ENCODE measurements at regions not wholly inside any gene's neighbourhood (a gene's known extent, or its start where the extent isn't known, plus 50 kb on each side); places are given as distances from the start of the nearest gene placed in this dataset.

DNA sequence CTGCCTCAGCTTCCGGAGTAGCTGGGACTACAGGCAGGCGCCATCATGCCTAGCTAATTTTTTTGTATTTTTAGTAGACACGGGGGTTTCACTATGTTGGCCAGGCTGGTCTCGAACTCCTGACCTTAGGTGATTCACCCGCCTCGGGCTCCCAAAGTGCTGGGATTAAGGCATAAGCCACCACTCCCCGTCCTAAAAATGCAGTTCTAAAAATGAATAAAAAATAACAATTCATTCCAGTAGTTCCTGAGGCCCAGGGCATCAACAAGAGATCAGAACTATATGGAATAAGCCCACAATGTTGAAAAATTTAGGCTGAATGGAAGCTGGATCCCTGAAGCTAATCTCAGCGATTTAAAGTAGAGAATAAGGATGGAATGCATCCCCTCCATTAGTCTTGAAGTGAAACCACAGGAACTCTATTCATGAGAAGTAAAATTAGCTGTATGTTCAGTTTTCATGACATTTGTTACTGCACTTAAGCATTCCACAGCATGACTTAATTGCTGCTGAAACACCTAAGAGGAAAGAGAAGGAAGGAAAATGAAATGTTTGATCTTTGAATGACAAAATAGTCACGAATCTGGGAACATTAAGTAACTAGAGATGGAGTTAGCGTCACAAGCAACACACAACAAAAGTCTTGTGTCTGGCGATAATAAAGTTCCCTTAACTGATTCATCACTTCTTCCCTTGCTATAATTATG is 80.4 kb upstream of the RIPOR2 start:
- DNase-seq, result peak in 2 of 3 donors; percentile 55 to 65
- Histone ChIP-seq H3K27ac (ENCODE audit: insufficient read depth in 1 of 2, low read depth in 1 of 2, low read length in 2 of 2, poor library complexity in 1 of 2, severe bottlenecking in 2 of 2) (peak overlapping the region; percentile 73 to 77), H3K9me3 (ENCODE audit: control extremely low read depth in 1 of 5, control insufficient read depth in 4 of 5, insufficient read depth in 2 of 5, low read depth in 1 of 5, low read length in 4 of 5) (no peaks in the 10 kb centered on the region), H3K27me3 (replicated peaks in 2 of 5; ENCODE audit: control insufficient read depth in 4 of 5, insufficient read depth in 5 of 5, low read length in 4 of 5) (no peaks in the 10 kb centered on the region), H3K36me3 (ENCODE audit: control insufficient read depth in 4 of 4, insufficient read depth in 4 of 4, low read length in 3 of 4) (peaks cover 2 to 18% (median 6%) of the 10 kb centered on the region in 4 experiments), H3K4me1 (ENCODE audit: control extremely low read depth in 1 of 4, control insufficient read depth in 4 of 4, insufficient read depth in 4 of 4, low read length in 3 of 4) (peaks cover 18 to 56% (median 22%) of the 10 kb centered on the region in 4 experiments), H3K4me3 (ENCODE audit: control insufficient read depth in 1 of 7, extremely low read depth in 1 of 7, insufficient read depth in 4 of 7, low read depth in 2 of 7, low read length in 6 of 7) (peak overlapping the region in 2 of 7 experiments; percentile 11 to 27)
- WGBS (ENCODE audit: insufficient coverage), result 79% methylated on average over 6 of the region's 11 CpGs
- ChIA-PET CTCF (interaction anchor here (0.7 to 4.3 kb wide), 8 partner anchors 9 to 159 kb away, joined by 3 to 27 read pairs (median 5); no protein-coding TSS in a partner anchor), POLR2A (no interaction called here)

DNA sequence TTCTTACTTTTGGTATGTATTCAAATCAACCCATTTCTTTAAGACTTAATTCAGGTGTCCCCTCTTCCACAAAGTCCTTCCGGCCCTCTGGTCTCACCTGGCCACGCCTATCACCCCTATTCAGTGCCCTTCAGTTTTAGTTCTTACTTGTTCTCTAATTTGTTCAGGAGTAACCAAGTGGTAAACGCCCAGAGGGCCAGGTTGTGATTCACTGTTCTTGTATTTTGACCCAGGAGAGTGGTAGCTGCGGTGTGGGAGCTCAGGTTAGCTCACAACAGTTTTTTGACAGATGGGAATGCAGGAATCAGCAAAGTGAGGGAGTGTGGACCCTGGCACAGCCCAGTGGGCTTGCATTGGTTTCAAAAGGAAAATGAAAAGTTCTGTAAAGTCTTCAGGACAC is 81.7 kb upstream of the RIPOR2 start:
- Histone ChIP-seq H3K4me1 (ENCODE audit: control extremely low read depth in 1 of 4, control insufficient read depth in 4 of 4, insufficient read depth in 4 of 4, low read length in 3 of 4) (peaks cover 18 to 53% (median 22%) of the 10 kb centered on the region in 4 experiments), H3K9me3 (ENCODE audit: control extremely low read depth in 1 of 5, control insufficient read depth in 4 of 5, insufficient read depth in 2 of 5, low read depth in 1 of 5, low read length in 4 of 5) (no peaks in the 10 kb centered on the region), H3K4me3 (ENCODE audit: control insufficient read depth in 1 of 7, extremely low read depth in 1 of 7, insufficient read depth in 4 of 7, low read depth in 2 of 7, low read length in 6 of 7) (no peak overlapping the region), H3K27ac (ENCODE audit: insufficient read depth in 1 of 2, low read depth in 1 of 2, low read length in 2 of 2, poor library complexity in 1 of 2, severe bottlenecking in 2 of 2) (peak overlapping the region in 1 of 2 experiments; percentile 50), H3K36me3 (ENCODE audit: control insufficient read depth in 4 of 4, insufficient read depth in 4 of 4, low read length in 3 of 4) (peaks cover 3 to 18% (median 5%) of the 10 kb centered on the region in 4 experiments), H3K27me3 (replicated peaks in 2 of 5; ENCODE audit: control insufficient read depth in 4 of 5, insufficient read depth in 5 of 5, low read length in 4 of 5) (no peaks in the 10 kb centered on the region)
- ChIA-PET CTCF (interaction anchor here (0.5 to 5.5 kb wide), 29 partner anchors 8 to 220 kb away, joined by 3 to 51 read pairs (median 5); no protein-coding TSS in a partner anchor), POLR2A (interaction anchor here (1.1 kb wide), 1 partner anchor 15 kb away, joined by 3 read pairs; no protein-coding TSS in a partner anchor)
- WGBS (ENCODE audit: insufficient coverage), result 88% methylated on average over 4 of the region's 4 CpGs
- no peak for DNase-seq

DNA sequence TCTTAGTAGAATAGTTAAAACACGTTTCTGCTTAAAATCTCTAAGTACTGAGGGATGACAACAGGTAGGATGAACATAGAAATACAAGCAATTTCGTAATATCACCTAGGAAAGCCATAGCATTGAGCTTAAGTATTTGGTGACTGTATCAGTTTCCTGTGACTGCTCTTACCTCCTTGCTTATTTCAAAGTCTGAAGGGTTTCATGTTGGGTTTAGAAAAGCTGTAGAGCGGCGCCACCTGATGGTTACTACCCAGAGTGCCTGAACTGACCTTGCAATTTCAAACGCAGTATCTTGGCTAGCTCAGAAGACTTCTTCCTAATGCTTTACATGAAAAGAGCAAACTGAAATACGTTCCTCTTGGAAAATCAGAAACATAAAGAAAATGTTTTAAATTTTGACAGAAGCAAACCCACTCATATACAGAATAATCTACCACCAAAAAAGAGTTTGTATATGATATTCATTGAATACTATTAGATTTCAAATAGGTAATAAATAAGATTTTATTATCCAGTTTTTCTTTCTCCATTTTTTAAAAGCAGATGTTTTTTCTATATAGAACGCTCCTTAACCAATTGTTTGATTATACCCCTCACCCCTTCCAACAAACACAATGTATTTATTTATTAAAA is 82.3 kb upstream of the RIPOR2 start:
- peaks cover 18 to 47% (median 22%) of the 10 kb centered on the region in 4 experiments for H3K4me1 ChIP-seq (ENCODE audit: control extremely low read depth in 1 of 4, control insufficient read depth in 4 of 4, insufficient read depth in 4 of 4, low read length in 3 of 4)
- no peaks in the 10 kb centered on the region for H3K27me3 ChIP-seq (replicated peaks in 2 of 5; ENCODE audit: control insufficient read depth in 4 of 5, insufficient read depth in 5 of 5, low read length in 4 of 5)
- CTCF ChIA-PET, result interaction anchor here (0.5 to 5.5 kb wide), 34 partner anchors 8 to 221 kb away, joined by 3 to 51 read pairs (median 4); no protein-coding TSS in a partner anchor
- H3K9me3 ChIP-seq (ENCODE audit: control extremely low read depth in 1 of 5, control insufficient read depth in 4 of 5, insufficient read depth in 2 of 5, low read depth in 1 of 5, low read length in 4 of 5), result no peaks in the 10 kb centered on the region
- 53% methylated on average over 5 of the region's 7 CpGs for WGBS (ENCODE audit: insufficient coverage)
- H3K4me3 ChIP-seq (ENCODE audit: control insufficient read depth in 1 of 7, extremely low read depth in 1 of 7, insufficient read depth in 4 of 7, low read depth in 2 of 7, low read length in 6 of 7), result no peak overlapping the region
- peak overlapping the region in 1 of 2 experiments; percentile 50 for H3K27ac ChIP-seq (ENCODE audit: insufficient read depth in 1 of 2, low read depth in 1 of 2, low read length in 2 of 2, poor library complexity in 1 of 2, severe bottlenecking in 2 of 2)
- POLR2A ChIA-PET, result interaction anchor here (1.1 kb wide), 1 partner anchor 16 kb away, joined by 3 read pairs; no protein-coding TSS in a partner anchor
- peaks cover 3 to 19% (median 5%) of the 10 kb centered on the region in 4 experiments for H3K36me3 ChIP-seq (ENCODE audit: control insufficient read depth in 4 of 4, insufficient read depth in 4 of 4, low read length in 3 of 4)
- DNase-seq, result peak; percentile 80 to 92 (median 88)

DNA sequence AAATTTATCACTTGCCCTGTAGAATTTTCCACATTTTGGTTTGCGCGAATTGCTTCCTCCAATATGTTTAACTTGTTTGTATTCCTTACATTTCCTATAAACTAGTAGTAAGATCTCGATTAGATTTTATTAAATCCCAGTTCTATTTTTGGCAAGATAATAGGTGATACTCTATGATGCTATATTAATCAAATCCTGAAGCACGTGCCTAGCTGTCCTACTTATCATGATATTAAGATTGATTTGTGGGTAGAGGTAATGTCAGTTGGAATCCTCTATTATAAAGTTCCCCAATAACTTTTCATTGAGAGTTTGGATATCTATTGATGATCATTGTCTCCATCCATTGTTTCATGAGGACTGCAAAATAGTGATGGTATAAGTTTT is 82.8 kb upstream of the RIPOR2 start:
- Histone ChIP-seq H3K36me3 (ENCODE audit: control insufficient read depth in 4 of 4, insufficient read depth in 4 of 4, low read length in 3 of 4) (peaks cover 3 to 24% (median 9%) of the 10 kb centered on the region in 4 experiments), H3K4me1 (ENCODE audit: control extremely low read depth in 1 of 4, control insufficient read depth in 4 of 4, insufficient read depth in 4 of 4, low read length in 3 of 4) (peaks cover 18 to 44% (median 20%) of the 10 kb centered on the region in 4 experiments), H3K4me3 (ENCODE audit: control insufficient read depth in 1 of 7, extremely low read depth in 1 of 7, insufficient read depth in 4 of 7, low read depth in 2 of 7, low read length in 6 of 7) (no peak overlapping the region), H3K9me3 (ENCODE audit: control extremely low read depth in 1 of 5, control insufficient read depth in 4 of 5, insufficient read depth in 2 of 5, low read depth in 1 of 5, low read length in 4 of 5) (no peaks in the 10 kb centered on the region), H3K27me3 (replicated peaks in 2 of 5; ENCODE audit: control insufficient read depth in 4 of 5, insufficient read depth in 5 of 5, low read length in 4 of 5) (no peaks in the 10 kb centered on the region), H3K27ac (ENCODE audit: insufficient read depth in 1 of 2, low read depth in 1 of 2, low read length in 2 of 2, poor library complexity in 1 of 2, severe bottlenecking in 2 of 2) (no peak overlapping the region)
- no CpG with 5 or more reads among the region's 4 CpGs for WGBS (ENCODE audit: insufficient coverage)
- ChIA-PET CTCF (interaction anchor here (0.6 to 5.5 kb wide), 28 partner anchors 8 to 180 kb away, joined by 3 to 51 read pairs (median 5); no protein-coding TSS in a partner anchor), POLR2A (interaction anchor here (1.1 kb wide), 1 partner anchor 16 kb away, joined by 3 read pairs; no protein-coding TSS in a partner anchor)
- no peak for DNase-seq

DNA sequence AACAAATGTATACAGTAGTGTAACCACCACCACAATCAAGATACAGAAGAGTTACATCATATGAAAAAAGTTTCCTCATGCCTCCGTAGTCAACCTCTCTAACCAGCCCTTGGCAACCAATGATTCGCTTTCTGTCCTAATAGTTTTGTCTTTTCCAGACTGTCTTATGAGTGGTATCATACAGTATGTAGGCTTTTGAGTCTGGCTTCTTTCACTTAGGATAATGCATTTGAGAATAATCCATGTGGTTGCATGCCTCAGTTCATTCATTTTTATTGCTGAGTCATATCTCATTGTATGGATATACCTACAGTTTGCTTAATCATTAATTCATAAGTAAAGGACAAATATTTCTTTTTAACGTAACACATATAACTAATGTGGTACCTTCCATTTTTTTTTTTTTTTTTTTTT is 86.4 kb upstream of the RIPOR2 start:
- H3K27ac ChIP-seq (ENCODE audit: insufficient read depth in 1 of 2, low read depth in 1 of 2, low read length in 2 of 2, poor library complexity in 1 of 2, severe bottlenecking in 2 of 2), result no peak overlapping the region
- H3K9me3 ChIP-seq (ENCODE audit: control extremely low read depth in 1 of 5, control insufficient read depth in 4 of 5, insufficient read depth in 2 of 5, low read depth in 1 of 5, low read length in 4 of 5), result no peaks in the 10 kb centered on the region
- peaks cover 24 to 41% (median 32%) of the 10 kb centered on the region in 4 experiments for H3K4me1 ChIP-seq (ENCODE audit: control extremely low read depth in 1 of 4, control insufficient read depth in 4 of 4, insufficient read depth in 4 of 4, low read length in 3 of 4)
- peaks cover 4 to 20% (median 16%) of the 10 kb centered on the region in 4 experiments for H3K36me3 ChIP-seq (ENCODE audit: control insufficient read depth in 4 of 4, insufficient read depth in 4 of 4, low read length in 3 of 4)
- no peak overlapping the region for H3K4me3 ChIP-seq (ENCODE audit: control insufficient read depth in 1 of 7, extremely low read depth in 1 of 7, insufficient read depth in 4 of 7, low read depth in 2 of 7, low read length in 6 of 7)
- H3K27me3 ChIP-seq (replicated peaks in 2 of 5; ENCODE audit: control insufficient read depth in 4 of 5, insufficient read depth in 5 of 5, low read length in 4 of 5), result no peaks in the 10 kb centered on the region
- DNase-seq, result no peak
- WGBS (ENCODE audit: insufficient coverage), result 90% methylated on average over 2 of the region's 3 CpGs
- ChIA-PET CTCF (interaction anchor here (1.2 to 5.5 kb wide), 5 partner anchors 11 to 165 kb away, joined by 3 to 51 read pairs (median 4); no protein-coding TSS in a partner anchor), POLR2A (no interaction called here)

DNA sequence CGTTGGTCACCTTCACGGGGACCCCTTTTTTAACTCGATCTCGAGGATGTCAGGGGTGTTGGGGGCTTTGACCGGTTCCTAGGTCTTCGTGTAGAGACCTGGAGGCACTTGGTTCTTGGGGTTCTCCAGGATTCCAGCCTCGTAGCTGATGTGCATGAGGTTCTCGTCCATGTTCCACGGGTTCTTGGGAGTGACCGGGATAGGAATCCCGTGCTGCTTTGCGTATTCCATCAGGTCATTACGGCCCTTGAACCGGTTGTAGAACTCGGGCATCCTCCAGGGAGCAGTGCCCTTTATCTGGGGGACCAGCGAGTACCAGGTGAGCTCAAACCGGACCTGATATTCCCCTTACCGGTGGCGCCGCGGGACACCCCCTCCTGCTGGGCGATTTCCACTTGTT is 88.0 kb upstream of the RIPOR2 start:
- ChIA-PET POLR2A (no interaction called here), CTCF (interaction anchor here (1.1 to 1.3 kb wide), 4 partner anchors 9 to 136 kb away, joined by 3 read pairs; no protein-coding TSS in a partner anchor)
- Histone ChIP-seq H3K4me3 (ENCODE audit: control insufficient read depth in 1 of 7, extremely low read depth in 1 of 7, insufficient read depth in 4 of 7, low read depth in 2 of 7, low read length in 6 of 7) (no peak overlapping the region), H3K4me1 (ENCODE audit: control extremely low read depth in 1 of 4, control insufficient read depth in 4 of 4, insufficient read depth in 4 of 4, low read length in 3 of 4) (peaks cover 19 to 47% (median 41%) of the 10 kb centered on the region in 4 experiments), H3K27me3 (replicated peaks in 2 of 5; ENCODE audit: control insufficient read depth in 4 of 5, insufficient read depth in 5 of 5, low read length in 4 of 5) (no peaks in the 10 kb centered on the region), H3K27ac (ENCODE audit: insufficient read depth in 1 of 2, low read depth in 1 of 2, low read length in 2 of 2, poor library complexity in 1 of 2, severe bottlenecking in 2 of 2) (no peak overlapping the region), H3K9me3 (ENCODE audit: control extremely low read depth in 1 of 5, control insufficient read depth in 4 of 5, insufficient read depth in 2 of 5, low read depth in 1 of 5, low read length in 4 of 5) (no peaks in the 10 kb centered on the region), H3K36me3 (ENCODE audit: control insufficient read depth in 4 of 4, insufficient read depth in 4 of 4, low read length in 3 of 4) (peaks cover 6 to 20% (median 19%) of the 10 kb centered on the region in 4 experiments)
- over 99% methylated on average over 22 of the region's 22 CpGs for WGBS (ENCODE audit: insufficient coverage)
- DNase-seq, result no peak

Measured in common myeloid progenitor, CD34-positive (primary cell).